GM21515 (cell line): ENCODE measurements at regions not wholly inside any gene's neighbourhood (a gene's known extent, or its start where the extent isn't known, plus 50 kb on each side); places are given as distances from the start of the nearest gene placed in this dataset.
"Not testable (repeated sequence)": the region's sequence is repeated elsewhere in the genome, so short reads cannot be mapped to it uniquely, and the experiment has no call there.

Experiments
- ATAC-seq: cut with Tn5 transposase; IDR thresholded peaks from one replicate; pipeline ENCODE4 v1.9.1; 2021; ENCODE audit not compliant: unreplicated experiment

GRCh38 chr13:58463841-58464240 lies 832.3 kb downstream of the PCDH17 start:
- ATAC-seq, result no peak

GRCh38 chr13:58467176-58467575 lies 835.6 kb downstream of the PCDH17 start:
- no peak for ATAC-seq

GRCh38 chr13:58472483-58472882 lies 840.9 kb downstream of the PCDH17 start:
- no peak for ATAC-seq

- ATAC-seq, result no peak
Observed at GRCh38 chr13:58474581-58474980, 843.0 kb downstream of the PCDH17 start.

- ATAC-seq, result no peak
Observed at GRCh38 chr13:58476206-58476918, 844.8 kb downstream of the PCDH17 start.

- ATAC-seq, result no peak
Observed at GRCh38 chr13:58478858-58479257, 847.3 kb downstream of the PCDH17 start.

GRCh38 chr13:58480061-58480460 lies 848.5 kb downstream of the PCDH17 start:
- ATAC-seq, result no peak

- ATAC-seq, result no peak
Observed at GRCh38 chr13:58488251-58488650, 856.7 kb downstream of the PCDH17 start.

- ATAC-seq, result no peak
Observed at GRCh38 chr13:58495668-58496067, 864.1 kb downstream of the PCDH17 start.

- ATAC-seq, result no peak
Observed at GRCh38 chr13:58500938-58501337, 869.4 kb downstream of the PCDH17 start.

- ATAC-seq, result not testable (repeated sequence)
Observed at GRCh38 chr13:58504202-58504700, 872.7 kb downstream of the PCDH17 start.

- not testable (repeated sequence) for ATAC-seq
Observed at GRCh38 chr13:58505262-58505920, 873.8 kb downstream of the PCDH17 start.

GRCh38 chr13:58528351-58528750 lies 896.8 kb downstream of the PCDH17 start:
- ATAC-seq, result no peak

GRCh38 chr13:58531614-58532013 lies 900.1 kb downstream of the PCDH17 start:
- no peak for ATAC-seq

- no peak for ATAC-seq
Observed at GRCh38 chr13:58542530-58542929, 911.0 kb downstream of the PCDH17 start.

- no peak for ATAC-seq
Observed at GRCh38 chr13:58547419-58547818, 915.9 kb downstream of the PCDH17 start.

- ATAC-seq, result no peak
Observed at GRCh38 chr13:58566176-58566575, 934.6 kb downstream of the PCDH17 start.

GRCh38 chr13:58573743-58574142 lies 942.2 kb downstream of the PCDH17 start:
- ATAC-seq, result no peak

- no peak for ATAC-seq
Observed at GRCh38 chr13:58574791-58575190, 943.2 kb downstream of the PCDH17 start.

GRCh38 chr13:58579468-58579867 lies 947.9 kb downstream of the PCDH17 start:
- ATAC-seq, result no peak

- ATAC-seq, result no peak
Observed at GRCh38 chr13:58583966-58584365, 952.4 kb downstream of the PCDH17 start.

- ATAC-seq, result no peak
Observed at GRCh38 chr13:58584610-58585009, 953.1 kb downstream of the PCDH17 start.
